ENCODE measurements at regions not wholly inside any gene's neighbourhood (a gene's known extent, or its start where the extent isn't known, plus 50 kb on each side); places are given as distances from the start of the nearest gene placed in this dataset.
"Not testable (repeated sequence)": the region's sequence is repeated elsewhere in the genome, so short reads cannot be mapped to it uniquely, and the experiment has no call there.

DNA sequence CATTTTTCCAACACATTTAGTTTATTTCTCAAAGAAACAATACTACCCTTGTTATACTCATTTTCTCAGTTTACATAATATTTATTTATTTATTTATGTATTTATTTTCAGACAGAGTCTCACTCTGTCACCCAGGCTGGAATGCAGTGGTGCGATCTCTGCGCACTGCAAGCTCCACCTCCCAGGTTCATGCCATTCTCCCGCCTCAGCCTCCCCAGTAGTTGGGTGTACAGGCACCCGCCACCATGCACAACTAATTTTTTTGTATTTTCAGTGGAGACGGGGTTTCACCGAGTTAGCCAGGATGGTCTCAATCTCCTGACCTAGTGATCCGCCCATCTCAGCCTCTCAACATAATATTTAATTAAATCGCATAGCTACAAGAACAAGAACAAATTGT lies 2183.8 kb upstream of the DEFB115 start:
- TF ChIP-seq, protein P1, sequence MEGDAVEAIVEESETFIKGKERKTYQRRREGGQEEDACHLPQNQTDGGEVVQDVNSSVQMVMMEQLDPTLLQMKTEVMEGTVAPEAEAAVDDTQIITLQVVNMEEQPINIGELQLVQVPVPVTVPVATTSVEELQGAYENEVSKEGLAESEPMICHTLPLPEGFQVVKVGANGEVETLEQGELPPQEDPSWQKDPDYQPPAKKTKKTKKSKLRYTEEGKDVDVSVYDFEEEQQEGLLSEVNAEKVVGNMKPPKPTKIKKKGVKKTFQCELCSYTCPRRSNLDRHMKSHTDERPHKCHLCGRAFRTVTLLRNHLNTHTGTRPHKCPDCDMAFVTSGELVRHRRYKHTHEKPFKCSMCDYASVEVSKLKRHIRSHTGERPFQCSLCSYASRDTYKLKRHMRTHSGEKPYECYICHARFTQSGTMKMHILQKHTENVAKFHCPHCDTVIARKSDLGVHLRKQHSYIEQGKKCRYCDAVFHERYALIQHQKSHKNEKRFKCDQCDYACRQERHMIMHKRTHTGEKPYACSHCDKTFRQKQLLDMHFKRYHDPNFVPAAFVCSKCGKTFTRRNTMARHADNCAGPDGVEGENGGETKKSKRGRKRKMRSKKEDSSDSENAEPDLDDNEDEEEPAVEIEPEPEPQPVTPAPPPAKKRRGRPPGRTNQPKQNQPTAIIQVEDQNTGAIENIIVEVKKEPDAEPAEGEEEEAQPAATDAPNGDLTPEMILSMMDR (IDR thresholded peaks at IDR 0.05; ENCODE audit: borderline replicate concordance, extremely low read depth, low read length, poor library complexity, severe bottlenecking): not testable (repeated sequence)
- TF ChIP-seq EZH2 (IDR thresholded peaks at IDR 0.05; ENCODE audit: borderline replicate concordance, low read depth, low read length, severe bottlenecking): not testable (repeated sequence)
